ENCODE measurements at regions not wholly inside any gene's neighbourhood (a gene's known extent, or its start where the extent isn't known, plus 50 kb on each side); places are given as distances from the start of the nearest gene placed in this dataset.

DNA sequence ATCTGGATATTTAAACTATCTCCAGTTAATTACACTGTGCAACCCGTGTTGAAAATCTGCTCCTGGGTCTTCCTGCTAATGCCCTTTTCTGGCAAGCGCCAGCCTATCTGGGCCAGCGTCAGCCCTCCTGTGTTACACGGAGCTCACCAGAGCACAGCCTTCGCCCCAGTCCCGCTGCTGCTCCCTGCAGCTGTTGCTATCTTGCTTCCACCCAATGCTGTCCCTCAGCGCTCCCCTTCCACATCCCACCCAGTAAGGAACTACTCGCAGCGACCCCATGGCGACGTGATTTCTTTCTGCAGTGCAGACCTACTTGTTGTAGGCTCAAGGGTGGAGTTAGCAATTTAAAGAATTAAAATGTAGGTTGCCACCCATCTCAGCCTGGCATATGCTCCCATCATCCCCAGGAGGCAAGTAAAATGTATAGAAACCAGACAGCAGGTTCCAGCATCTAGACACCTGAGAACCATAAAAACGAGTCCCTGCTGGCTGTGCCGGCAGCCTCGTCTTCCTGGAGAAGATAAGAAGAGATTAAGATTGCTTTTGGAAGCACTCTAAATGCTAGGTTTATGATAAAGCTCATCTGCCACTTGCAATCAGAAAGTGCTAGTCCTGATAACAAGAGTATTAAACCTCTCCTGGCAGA lies 254.3 kb upstream of the FOXQ1 start:
- TF ChIP-seq, protein P1, sequence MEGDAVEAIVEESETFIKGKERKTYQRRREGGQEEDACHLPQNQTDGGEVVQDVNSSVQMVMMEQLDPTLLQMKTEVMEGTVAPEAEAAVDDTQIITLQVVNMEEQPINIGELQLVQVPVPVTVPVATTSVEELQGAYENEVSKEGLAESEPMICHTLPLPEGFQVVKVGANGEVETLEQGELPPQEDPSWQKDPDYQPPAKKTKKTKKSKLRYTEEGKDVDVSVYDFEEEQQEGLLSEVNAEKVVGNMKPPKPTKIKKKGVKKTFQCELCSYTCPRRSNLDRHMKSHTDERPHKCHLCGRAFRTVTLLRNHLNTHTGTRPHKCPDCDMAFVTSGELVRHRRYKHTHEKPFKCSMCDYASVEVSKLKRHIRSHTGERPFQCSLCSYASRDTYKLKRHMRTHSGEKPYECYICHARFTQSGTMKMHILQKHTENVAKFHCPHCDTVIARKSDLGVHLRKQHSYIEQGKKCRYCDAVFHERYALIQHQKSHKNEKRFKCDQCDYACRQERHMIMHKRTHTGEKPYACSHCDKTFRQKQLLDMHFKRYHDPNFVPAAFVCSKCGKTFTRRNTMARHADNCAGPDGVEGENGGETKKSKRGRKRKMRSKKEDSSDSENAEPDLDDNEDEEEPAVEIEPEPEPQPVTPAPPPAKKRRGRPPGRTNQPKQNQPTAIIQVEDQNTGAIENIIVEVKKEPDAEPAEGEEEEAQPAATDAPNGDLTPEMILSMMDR (IDR thresholded peaks at IDR 0.05 in 2 of 3, conservative IDR thresholded peaks at IDR 0.05 in 1 of 3; ENCODE audit: control insufficient read depth in 2 of 3, extremely low read depth in 1 of 3, insufficient read depth in 1 of 3, low read depth in 3 of 3, low read length in 3 of 3) = no peak
- TF ChIP-seq KAT2A (conservative IDR thresholded peaks at IDR 0.05; ENCODE audit: control insufficient read depth, low read depth, low read length) (no peak), DPF2 (IDR thresholded peaks at IDR 0.05) (no peak), MAX (IDR thresholded peaks at IDR 0.05; ENCODE audit: low read depth, low read length) (no peak), SMARCA5 (IDR thresholded peaks at IDR 0.05) (no peak)

Measured in GM12878 (cell line).